ENCODE measurements at regions not wholly inside any gene's neighbourhood (a gene's known extent, or its start where the extent isn't known, plus 50 kb on each side); places are given as distances from the start of the nearest gene placed in this dataset.

- Mint-ChIP-seq H3K4me3 (no peak overlapping the region), H3K4me1 (peaks cover 11 to 18% of the 10 kb centered on the region in 2 experiments), H3K9me3 (no peaks in the 10 kb centered on the region), H3K27me3 (ENCODE audit: low read depth) (no peaks in the 10 kb centered on the region), H3K36me3 (ENCODE audit: insufficient read depth in 1 of 3, low read depth in 3 of 3) (no peaks in the 10 kb centered on the region), H3K27ac (no peak overlapping the region)
- no peak overlapping the region for H3K27ac ChIP-seq (ENCODE audit: insufficient read length, low read depth, low read length)
- H2BK20ac ChIP-seq (ENCODE audit: low read depth, low read length, poor library complexity, severe bottlenecking) = no peak overlapping the region
- H3K14ac ChIP-seq (ENCODE audit: insufficient read depth, low read length) = no peak overlapping the region
- H4K8ac ChIP-seq (replicated peaks; ENCODE audit: insufficient read length, low read depth, low read length) = no peak overlapping the region
- WGBS (ENCODE audit: extremely low coverage, insufficient read length, low lambda C conversion rate) = no CpG with 5 or more reads among the region's 2 CpGs
- no peak overlapping the region for H4K91ac ChIP-seq (ENCODE audit: insufficient read length, low read depth, low read length)
- no peak overlapping the region for H3T11ph ChIP-seq (ENCODE audit: low read length)
- H3K23me2 ChIP-seq (ENCODE audit: insufficient read length, low read depth, low read length, poor library complexity, severe bottlenecking) = no peaks in the 10 kb centered on the region
- H4K20me1 ChIP-seq (ENCODE audit: control insufficient read depth, insufficient read depth, insufficient read length) = no peaks in the 10 kb centered on the region
- H2AK5ac ChIP-seq (ENCODE audit: insufficient read length, low read length) = no peak overlapping the region
- no peaks in the 10 kb centered on the region for H3K9me3 ChIP-seq (ENCODE audit: control insufficient read depth, low read depth, low read length)
- no peak for TF ChIP-seq CTCF (conservative IDR thresholded peaks at IDR 0.05)
- H3K4me1 ChIP-seq (ENCODE audit: insufficient read depth, low read length) = no peaks in the 10 kb centered on the region
- H3K23ac ChIP-seq (ENCODE audit: insufficient read length, low read depth, low read length) = no peak overlapping the region
- H2AFZ ChIP-seq (ENCODE audit: low read length) = no peak overlapping the region
- no peak overlapping the region for H4K5ac ChIP-seq (ENCODE audit: insufficient read length, low read depth, low read length)
- H2BK5ac ChIP-seq (ENCODE audit: insufficient read length, low read length) = no peak overlapping the region
- no peak overlapping the region for H2BK12ac ChIP-seq (ENCODE audit: insufficient read length, low read depth, low read length)
- no peak overlapping the region for H3K4me2 ChIP-seq (ENCODE audit: insufficient read depth, insufficient read length, low read length)
- no peaks in the 10 kb centered on the region for H3K27me3 ChIP-seq (ENCODE audit: insufficient read depth, low read length)
- H3K79me2 ChIP-seq (ENCODE audit: insufficient read depth, low read length) = no peaks in the 10 kb centered on the region
- no peak overlapping the region for H3K9ac ChIP-seq (ENCODE audit: extremely low read depth, insufficient read length, low read length)
- no peak overlapping the region for H3K56ac ChIP-seq (ENCODE audit: insufficient read length, low read depth, low read length)
- H3K79me1 ChIP-seq (ENCODE audit: insufficient read depth, low read depth, low read length, poor library complexity, severe bottlenecking) = no peaks in the 10 kb centered on the region
- DNase-seq = no peak
- H2BK15ac ChIP-seq (ENCODE audit: low read depth, low read length) = no peak overlapping the region
- no peak overlapping the region for H3K18ac ChIP-seq (ENCODE audit: insufficient read length, low read depth, low read length)
- H2BK120ac ChIP-seq (ENCODE audit: low read depth, low read length, poor library complexity, severe bottlenecking) = no peak overlapping the region
- H3K4ac ChIP-seq (ENCODE audit: low read depth, low read length) = no peak overlapping the region
These were observed 565.1 kb downstream of the ZEB2 start for GRCh38 chr2:143954844-143955243.

All from H9 (cell line).